DOHH2 (cell line): ENCODE measurements at regions not wholly inside any gene's neighbourhood (a gene's known extent, or its start where the extent isn't known, plus 50 kb on each side); places are given as distances from the start of the nearest gene placed in this dataset.

Experiments used
- EZH2phosphoT487 ChIP-seq: fragments of 200-600 bp; sonication (generic); IDR thresholded peaks from 2 replicates; pipeline ENCODE4 v1.6.1; 2017; ENCODE audit warnings: borderline replicate concordance, mild to moderate bottlenecking, antibody characterized with exemption, low read length, moderate library complexity, mixed read lengths
- TF ChIP-seq, protein P1 (sequence below): fragments of 200-600 bp; sonication (generic); IDR thresholded peaks from one replicate; pipeline ENCODE4 v1.5.1; 2014; ENCODE audit warnings: antibody characterized with exemption, mild to moderate bottlenecking, low read depth, low read length; ENCODE audit not compliant: poor library complexity, severe bottlenecking

- TF ChIP-seq, protein P1, sequence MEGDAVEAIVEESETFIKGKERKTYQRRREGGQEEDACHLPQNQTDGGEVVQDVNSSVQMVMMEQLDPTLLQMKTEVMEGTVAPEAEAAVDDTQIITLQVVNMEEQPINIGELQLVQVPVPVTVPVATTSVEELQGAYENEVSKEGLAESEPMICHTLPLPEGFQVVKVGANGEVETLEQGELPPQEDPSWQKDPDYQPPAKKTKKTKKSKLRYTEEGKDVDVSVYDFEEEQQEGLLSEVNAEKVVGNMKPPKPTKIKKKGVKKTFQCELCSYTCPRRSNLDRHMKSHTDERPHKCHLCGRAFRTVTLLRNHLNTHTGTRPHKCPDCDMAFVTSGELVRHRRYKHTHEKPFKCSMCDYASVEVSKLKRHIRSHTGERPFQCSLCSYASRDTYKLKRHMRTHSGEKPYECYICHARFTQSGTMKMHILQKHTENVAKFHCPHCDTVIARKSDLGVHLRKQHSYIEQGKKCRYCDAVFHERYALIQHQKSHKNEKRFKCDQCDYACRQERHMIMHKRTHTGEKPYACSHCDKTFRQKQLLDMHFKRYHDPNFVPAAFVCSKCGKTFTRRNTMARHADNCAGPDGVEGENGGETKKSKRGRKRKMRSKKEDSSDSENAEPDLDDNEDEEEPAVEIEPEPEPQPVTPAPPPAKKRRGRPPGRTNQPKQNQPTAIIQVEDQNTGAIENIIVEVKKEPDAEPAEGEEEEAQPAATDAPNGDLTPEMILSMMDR: peak; percentile 40
- TF ChIP-seq EZH2phosphoT487: no peak
Measured at GRCh38 chr10:112872728-112873127, 77.3 kb upstream of the TCF7L2 start.
